Stimulated activated naive CD4-positive, alpha-beta T cell (primary cell): ENCODE measurements at regions not wholly inside any gene's neighbourhood (a gene's known extent, or its start where the extent isn't known, plus 50 kb on each side); places are given as distances from the start of the nearest gene placed in this dataset.
"Not testable (repeated sequence)": the region's sequence is repeated elsewhere in the genome, so short reads cannot be mapped to it uniquely, and the experiment has no call there.

Experiments used
- DNase-seq, 6 experiments: peaks; one replicate each; lab custom pipeline; 2025; lab: John Stamatoyannopoulos, UW

DNA sequence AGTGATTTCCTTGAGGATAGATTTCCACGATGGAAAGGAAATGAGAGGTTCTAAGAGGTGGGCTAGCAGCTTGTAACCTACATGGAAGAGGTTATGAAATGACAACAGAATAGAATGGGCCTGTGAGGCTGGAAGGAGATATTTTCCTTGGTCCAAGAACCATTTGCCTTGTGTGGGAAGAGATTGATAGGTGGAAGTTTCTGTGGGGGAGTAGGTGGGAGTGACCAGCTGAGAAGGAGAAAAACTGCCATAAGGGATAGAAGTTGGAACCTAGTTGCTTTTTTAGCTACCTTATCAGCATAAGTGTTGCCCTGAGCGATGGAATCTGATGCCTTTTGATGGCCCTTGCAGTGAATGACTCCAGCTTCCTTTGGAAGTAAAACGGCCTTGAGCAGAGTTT is 60.4 kb upstream of the NAA35 start:
- DNase-seq: not testable (repeated sequence)

GRCh38 chr9:85884256-85884655 is 56.7 kb upstream of the NAA35 start:
- no peak for DNase-seq

DNA sequence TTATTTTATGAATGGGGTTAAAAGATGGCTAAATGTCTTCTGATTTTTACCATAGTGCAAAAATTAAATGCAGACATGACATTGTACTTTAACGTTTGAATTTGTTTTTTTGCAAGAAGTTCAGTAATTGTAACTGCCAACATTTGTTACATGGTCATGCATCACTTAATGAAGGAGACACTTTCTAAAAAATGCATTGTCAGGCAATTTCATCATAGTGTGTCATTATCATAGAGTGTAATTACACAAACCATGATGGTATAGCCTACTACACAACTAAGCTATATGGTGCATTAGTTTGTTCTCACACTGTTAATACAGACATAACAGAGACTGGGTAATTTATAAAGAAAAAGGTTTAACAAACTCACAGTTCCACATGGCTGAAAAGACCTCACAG is 50.0 kb upstream of the NAA35 start:
- no peak for DNase-seq
